SH-SY5Y (cell line): ENCODE measurements at regions not wholly inside any gene's neighbourhood (a gene's known extent, or its start where the extent isn't known, plus 50 kb on each side); places are given as distances from the start of the nearest gene placed in this dataset.

Experiments used
- GATA2 ChIP-seq: IDR thresholded peaks from 2 replicates; pipeline ENCODE4 v1.6.1; 2011; ENCODE audit warnings: mild to moderate bottlenecking, low read depth, low read length
- GATA3 ChIP-seq: IDR thresholded peaks from 2 replicates; pipeline ENCODE4 v1.6.1; 2011; ENCODE audit warnings: low read depth, mild to moderate bottlenecking, low read length, moderate library complexity

DNA sequence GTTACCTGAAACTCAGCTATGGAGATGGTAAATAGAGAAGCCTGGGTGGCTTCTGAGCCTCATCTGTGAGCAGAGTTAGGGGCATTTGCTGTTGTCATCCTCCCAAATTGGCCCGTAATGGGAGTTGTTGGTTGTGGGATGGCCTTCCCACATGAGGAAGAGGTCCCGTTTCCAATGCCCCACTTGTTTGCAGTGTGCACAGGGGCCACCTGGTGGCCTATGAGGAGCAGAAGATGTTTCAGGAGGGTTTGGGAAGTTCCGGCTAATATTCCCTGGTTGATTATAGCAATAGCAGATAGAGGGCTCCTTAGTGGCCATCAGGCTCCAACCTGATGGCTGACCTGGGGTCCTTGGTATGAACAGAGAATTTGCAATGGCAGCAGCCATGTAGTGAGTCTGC is 1546.5 kb downstream of the OTOL1 start:
- TF ChIP-seq GATA2 = no peak
- TF ChIP-seq GATA3 = no peak
